ENCODE measurements at regions not wholly inside any gene's neighbourhood (a gene's known extent, or its start where the extent isn't known, plus 50 kb on each side); places are given as distances from the start of the nearest gene placed in this dataset.

GRCh38 chr4:177508662-177509061 is 66.4 kb upstream of the AGA start:
- TF ChIP-seq, protein P1, sequence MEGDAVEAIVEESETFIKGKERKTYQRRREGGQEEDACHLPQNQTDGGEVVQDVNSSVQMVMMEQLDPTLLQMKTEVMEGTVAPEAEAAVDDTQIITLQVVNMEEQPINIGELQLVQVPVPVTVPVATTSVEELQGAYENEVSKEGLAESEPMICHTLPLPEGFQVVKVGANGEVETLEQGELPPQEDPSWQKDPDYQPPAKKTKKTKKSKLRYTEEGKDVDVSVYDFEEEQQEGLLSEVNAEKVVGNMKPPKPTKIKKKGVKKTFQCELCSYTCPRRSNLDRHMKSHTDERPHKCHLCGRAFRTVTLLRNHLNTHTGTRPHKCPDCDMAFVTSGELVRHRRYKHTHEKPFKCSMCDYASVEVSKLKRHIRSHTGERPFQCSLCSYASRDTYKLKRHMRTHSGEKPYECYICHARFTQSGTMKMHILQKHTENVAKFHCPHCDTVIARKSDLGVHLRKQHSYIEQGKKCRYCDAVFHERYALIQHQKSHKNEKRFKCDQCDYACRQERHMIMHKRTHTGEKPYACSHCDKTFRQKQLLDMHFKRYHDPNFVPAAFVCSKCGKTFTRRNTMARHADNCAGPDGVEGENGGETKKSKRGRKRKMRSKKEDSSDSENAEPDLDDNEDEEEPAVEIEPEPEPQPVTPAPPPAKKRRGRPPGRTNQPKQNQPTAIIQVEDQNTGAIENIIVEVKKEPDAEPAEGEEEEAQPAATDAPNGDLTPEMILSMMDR (IDR thresholded peaks at IDR 0.05; ENCODE audit: insufficient read depth, low read depth, low read length) = no peak
- no peak for TF ChIP-seq EZH2 (IDR thresholded peaks at IDR 0.05; ENCODE audit: insufficient read depth, low read length)
